GM19023 (cell line): ENCODE measurements at regions not wholly inside any gene's neighbourhood (a gene's known extent, or its start where the extent isn't known, plus 50 kb on each side); places are given as distances from the start of the nearest gene placed in this dataset.
"Not testable (repeated sequence)": the region's sequence is repeated elsewhere in the genome, so short reads cannot be mapped to it uniquely, and the experiment has no call there.

Source experiments
- ATAC-seq: cut with Tn5 transposase; IDR thresholded peaks from one replicate; pipeline ENCODE4 v1.9.1; 2021; ENCODE audit warnings: mild to moderate bottlenecking, moderate library complexity; ENCODE audit not compliant: unreplicated experiment

DNA sequence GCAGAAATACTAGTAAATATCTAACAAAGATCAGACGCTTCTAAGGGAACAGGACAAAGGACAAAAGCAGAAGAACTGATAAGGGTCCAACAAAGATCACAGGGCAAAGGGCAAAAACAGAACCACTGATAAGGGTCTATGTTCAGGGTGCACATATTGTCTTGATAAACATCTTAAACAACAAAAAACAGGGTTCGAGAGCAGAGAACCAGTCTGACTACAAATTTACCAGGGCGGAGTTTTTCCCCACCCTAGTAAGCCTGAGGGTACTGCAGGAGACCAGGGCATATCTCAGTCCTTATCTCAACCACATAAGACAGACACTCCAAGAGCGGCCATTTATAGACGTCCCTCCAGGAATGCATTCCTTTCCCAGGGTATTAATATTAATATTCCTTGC is 833.5 kb downstream of the BRINP3 start:
- ATAC-seq: not testable (repeated sequence)

DNA sequence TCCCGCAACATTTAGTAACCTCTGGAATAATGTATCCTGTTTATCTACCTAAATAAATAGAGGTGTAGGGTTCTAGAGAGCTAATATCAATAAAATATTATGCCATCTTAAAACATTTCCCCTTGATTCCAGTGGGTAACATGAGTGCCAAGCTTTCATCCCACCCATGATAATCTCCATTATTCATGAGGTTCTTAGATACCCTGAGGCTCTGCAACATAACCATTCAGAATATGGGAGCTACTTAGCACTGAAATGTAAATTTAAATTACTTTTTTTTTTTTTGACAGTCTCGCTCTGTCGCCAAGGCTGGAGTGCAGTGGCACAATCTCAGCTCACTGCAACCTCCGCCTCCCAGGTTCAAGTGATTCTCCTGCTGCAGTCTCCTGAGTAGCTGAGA is 832.7 kb downstream of the BRINP3 start:
- ATAC-seq: no peak

DNA sequence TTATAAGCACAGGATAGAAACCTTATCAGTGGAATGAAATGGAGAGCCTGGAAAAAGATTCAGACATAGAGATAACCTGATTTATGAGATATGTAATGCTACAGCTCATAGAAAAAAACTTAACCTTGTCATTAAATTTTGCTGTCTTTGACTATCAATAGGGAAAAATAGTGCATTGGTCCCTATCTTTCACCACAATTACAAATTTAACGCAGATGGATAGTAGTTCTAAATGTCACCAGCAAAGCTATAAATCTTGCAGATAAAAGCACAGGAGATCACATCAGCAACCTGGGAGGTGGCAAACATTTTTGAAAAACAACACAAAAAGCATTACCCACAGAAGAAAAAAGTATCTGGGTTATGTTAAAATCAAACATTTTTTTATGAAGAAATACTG is 831.6 kb downstream of the BRINP3 start:
- no peak for ATAC-seq

DNA sequence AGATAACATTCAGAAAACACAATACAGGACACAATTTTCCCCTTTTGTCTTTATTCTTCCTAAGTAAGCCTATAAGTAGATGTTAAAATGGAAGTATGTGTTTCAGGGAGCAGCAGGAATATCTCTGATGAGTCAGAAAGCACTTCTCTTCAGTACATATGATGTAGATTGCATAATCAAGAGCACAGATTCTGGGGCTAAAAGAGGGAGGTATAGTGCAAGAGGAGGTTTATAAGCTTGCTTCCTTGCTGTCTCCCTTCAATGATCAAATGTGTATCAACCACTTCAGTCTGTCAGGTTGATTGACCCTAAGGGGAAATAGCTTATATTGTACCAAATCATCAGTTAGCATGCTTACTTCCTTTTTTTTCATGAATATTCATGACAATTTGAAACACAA is 822.8 kb downstream of the BRINP3 start:
- no peak for ATAC-seq

DNA sequence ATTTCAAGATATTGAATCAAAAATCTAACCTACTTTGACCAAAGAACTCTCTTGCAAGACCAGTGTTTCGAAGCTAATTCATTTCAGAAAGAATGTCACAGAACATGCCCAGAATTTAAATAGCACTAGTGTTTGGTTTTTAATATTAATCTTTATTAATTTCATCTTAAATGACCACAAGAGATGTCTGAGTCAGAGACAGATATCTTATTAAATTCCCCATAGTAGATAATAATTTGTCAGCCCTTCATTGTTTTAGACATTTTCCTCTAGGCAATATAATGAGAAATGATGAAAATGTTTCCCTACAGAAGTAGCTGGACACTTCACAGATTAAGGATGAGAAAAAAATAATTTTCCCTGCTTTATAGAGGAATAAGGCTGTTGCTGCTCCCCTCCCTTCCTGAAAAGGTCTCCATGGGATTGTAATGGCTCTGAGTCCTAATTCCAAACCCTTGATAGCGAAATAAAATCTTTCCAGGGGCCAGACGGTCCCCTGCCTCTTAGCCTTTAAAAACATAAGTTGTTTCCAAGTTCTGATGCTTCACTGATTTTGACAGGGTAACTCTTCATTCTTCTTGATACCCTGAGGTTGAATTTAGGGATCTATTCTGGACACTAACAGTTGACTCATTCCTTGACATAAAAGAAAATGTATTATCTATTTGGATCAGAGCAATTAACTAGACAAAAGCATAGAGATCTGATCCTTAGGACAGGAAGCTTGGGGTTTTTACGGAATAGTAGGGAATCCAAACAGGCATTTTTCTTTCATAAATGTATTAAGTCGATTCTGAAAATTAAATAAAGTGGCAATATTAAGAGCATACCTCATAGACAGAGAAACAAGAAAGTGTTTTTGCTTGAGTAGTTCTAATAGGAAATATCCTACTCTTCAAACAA is 820.8 kb downstream of the BRINP3 start:
- no peak for ATAC-seq

DNA sequence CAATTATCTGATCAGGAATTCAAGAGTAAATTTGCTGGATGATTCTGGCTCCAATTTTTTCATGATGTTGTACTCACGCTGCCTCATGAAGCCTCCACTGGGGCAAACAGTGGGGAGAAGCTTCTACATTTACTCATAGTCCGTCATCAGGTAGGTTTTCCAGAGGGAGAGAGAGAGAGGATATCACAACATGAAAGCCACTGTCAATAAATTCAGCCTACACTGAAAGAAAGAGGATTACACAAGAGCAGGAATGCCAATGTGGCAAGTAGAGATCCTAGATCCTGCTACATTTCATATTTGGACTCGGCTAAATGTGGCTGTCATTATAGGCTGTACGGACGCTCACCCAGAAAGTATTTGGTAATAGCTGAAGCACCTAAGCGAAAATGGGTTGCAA is 819.9 kb downstream of the BRINP3 start:
- ATAC-seq: no peak

DNA sequence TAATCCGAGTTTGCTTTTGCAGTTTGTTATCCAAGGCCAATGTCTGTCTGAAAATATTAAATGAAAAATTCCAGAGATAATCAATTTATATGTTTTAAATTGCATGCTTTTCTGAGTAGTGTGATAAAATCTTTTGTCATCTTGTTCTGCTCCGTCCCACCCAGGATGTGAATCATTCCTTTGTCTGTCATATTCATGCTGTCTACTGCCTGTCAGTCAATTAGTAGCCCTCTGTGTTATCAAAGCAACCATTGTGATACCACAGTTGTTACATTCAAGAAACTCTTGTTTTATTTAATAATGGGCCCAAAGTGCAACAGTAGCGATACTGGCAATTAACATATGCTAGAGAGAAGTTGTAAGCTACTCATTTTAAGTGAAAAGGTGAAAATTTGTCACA is 819.3 kb downstream of the BRINP3 start:
- ATAC-seq: no peak

DNA sequence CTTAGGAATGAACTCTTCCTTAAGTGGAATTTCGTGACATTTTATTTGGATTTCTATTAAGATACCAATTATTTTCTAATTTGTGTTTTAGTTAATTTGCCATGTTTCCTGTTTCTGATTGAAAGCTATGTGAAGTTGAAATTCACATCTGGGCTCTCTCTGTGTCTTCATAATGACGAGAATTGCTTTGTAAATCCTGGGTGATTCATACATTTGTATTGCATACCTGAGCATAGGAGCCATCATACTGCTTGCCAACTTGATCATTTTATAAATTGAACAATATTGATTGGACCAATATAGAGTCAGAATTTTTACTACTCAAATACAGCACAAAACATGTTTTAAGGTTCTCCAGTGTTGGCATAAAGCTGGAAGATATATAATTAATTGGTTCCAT is 817.9 kb downstream of the BRINP3 start:
- no peak for ATAC-seq

DNA sequence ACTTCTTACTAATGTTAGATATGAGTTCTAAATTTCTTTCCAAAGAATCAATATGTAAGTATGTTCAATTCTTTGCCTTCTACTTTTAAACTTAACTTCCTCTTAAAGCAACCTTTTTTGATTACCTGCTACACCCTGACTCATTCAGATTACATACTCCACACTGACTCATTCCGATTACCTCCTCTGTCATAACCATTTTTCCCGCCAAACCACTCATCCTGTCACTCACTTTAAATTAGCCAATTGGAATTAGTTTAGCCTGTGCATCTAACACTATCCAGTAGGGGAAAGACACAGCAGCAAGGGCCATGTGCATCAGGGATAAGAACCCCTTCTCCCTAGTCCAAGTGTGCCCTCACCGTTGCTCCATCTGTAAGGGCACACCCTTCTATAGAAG is 815.5 kb downstream of the BRINP3 start:
- no peak for ATAC-seq

DNA sequence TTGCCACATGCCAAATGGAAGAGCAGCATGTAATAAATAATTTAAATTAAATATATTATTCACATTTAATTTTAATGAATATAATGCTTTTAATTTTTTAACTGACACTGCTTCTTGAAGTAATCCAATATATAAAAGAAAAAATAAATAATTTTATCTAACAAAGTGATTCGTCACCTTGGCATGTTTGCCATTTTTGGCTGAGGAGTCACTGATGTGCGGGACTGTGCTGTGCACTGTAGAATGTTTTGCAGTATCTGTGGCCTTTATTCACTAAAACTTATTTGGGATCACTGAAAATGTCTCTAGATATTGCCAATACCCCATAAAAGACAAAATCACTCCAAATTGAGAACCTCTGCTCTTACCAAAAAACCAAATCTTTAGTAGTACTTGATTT is 807.8 kb downstream of the BRINP3 start:
- no peak for ATAC-seq

DNA sequence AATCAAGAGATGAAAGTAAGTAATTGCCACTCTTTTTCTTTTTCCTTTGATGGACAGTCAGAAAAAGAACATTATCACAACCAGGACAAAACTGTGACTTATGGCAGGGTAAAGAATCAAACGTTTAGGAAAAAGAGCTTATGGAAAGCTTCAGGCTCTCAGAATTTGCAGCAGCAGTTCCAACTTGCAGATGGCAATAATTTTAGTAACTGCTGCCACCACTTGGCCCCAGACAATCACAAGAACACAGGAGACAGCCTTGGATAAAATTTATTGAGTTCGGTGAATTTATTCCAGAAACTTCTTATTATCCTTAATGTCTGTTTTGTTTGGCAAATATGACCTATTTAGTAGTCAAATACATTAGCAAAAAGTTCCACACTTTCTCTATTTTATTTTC is 804.4 kb downstream of the BRINP3 start:
- no peak for ATAC-seq

DNA sequence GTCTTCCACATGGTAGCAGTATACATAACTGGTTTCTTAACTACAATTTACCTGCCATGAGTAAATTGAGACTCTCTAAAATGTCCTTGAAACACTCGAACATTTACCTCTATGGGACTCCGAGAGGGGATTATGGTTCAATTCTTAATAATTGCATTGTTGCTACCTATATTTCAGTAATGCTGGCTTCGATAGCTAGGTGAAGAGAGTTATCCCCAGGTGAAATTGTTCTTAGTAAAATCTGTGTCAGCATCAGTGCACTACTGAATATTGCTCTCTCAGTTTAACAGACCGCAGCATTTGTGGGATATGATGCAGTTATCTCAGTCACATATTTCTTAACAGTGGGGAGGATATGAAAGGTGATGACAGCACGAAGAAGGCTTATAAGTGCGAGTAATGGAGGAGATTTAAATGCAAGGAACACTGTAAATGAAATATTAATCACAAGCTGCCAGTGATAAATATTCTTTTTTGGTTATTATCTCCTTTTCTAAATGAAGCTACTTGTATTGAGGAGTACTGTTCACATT is 801.9 kb downstream of the BRINP3 start:
- ATAC-seq: no peak

DNA sequence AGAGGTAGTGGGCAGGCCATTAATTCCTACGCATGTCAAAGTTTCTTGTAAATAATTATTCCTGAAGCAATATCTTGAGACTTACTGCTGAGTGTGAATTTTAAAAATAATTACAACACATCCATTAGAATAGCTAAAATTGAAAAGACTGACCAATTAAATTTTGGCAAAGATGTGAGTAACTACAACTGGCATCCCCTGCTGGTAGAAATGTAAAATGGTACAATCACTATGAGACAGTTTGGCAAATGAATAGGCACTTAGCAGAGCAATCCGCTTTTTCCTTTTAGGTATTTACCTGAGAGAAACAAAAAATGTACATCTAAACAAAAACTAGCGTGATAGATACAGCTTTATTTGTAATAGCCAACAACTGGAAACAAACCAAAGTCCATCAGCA is 798.9 kb downstream of the BRINP3 start:
- no peak for ATAC-seq

DNA sequence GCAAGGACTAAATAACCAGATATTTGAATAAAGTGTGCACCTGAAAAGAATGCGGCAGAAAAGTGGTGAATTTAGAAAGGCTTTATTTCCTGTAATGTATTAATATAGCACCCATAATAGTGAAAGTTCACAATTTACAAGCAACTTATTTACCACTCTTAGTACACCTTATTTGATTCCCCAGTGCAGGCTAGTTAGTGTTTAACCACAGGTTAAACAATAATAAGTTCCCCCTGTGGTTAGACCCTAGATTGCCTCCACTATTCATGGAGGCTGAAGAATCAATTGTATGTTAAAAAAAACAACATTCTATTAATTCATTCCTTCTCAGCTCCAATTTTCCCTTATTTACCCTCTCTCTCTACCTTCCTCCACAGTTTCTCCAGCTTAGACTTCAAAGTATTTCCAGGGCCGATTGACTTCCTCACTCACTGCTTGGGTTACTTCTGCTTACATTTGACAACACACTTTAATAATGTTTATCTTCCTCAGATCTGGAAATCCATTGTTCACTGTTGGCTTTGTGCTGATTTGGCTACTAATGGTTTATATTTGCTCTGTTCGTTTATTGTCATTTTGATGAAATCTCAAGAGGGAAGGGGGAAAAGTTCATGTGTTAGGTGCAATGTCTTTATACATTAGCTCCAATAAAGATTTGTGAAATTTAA is 796.3 kb downstream of the BRINP3 start:
- no peak for ATAC-seq

DNA sequence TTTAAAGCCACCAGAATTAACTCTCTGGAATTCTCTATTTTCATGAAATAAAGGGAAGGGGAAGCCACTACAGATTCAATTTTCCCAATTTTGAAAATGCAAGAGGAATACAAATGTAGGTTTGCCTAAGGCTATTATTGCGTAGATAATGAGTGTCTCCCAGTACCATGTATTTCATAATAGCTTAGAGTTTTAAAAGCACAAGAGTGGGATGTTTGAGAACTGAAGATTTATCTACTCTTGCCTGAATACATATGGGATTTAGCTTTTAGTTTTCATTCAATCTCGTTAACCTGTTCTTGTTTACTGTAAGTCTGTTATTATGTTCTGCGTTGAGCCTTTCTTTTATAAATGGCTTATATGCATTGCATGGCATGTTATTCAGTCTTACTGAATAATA is 795.1 kb downstream of the BRINP3 start:
- no peak for ATAC-seq

DNA sequence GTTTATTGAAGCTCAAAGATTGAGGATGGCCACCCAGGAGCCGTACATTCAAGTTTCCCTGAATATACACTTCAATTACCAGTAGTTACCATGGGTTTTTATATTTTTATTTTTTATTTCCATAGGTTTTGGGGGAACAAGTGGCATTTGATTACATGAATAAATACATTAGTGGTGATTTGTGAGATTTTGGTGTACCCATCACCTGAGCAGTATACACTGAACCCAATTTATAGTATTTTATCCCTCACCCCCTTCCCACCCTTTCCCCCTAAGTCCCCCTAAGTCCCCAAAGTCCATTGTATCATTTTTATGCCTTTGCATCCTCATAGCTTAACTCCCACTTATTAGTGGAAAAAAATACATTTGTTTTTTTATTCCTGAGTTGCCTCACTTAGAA is 791.4 kb downstream of the BRINP3 start:
- ATAC-seq: no peak

DNA sequence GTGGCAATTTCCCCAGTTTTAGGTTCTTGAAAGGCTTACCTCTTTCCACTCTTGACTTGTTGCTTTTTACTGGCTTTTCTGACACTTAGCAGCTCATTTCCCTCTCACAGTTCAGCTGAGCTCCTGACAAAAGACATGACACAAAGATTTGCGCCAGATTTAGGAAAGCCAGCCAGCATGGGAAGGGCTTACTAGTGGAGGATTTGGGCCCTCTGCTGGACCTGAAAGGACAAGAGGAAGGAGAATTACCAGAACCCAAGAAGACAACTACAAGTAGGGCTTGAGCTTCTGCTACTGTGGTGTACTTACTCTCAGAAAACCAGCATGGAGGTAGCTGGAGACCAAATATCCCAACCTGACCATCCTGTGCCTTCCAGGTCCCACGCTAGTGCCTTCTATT is 784.5 kb downstream of the BRINP3 start:
- no peak for ATAC-seq

DNA sequence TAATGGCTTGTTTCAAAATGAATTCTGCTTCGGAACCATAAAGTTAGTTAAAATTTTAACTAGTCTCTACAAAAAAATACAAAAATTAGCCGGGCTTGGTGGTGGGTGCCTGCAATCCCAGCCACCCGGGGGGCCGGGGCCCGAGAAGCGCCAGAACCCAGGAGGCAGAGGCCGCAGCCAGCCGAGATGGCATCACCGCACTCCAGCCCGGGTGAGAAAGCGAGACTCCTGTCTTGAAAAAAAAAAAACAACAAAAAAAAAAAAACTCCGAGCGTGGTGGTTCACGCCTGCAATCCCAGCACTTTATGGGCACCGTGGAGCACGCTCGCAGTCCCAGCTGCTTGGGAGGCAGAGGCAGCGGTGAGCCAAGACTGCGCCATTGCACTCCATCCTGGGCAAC is 781.4 kb downstream of the BRINP3 start:
- ATAC-seq: no peak

DNA sequence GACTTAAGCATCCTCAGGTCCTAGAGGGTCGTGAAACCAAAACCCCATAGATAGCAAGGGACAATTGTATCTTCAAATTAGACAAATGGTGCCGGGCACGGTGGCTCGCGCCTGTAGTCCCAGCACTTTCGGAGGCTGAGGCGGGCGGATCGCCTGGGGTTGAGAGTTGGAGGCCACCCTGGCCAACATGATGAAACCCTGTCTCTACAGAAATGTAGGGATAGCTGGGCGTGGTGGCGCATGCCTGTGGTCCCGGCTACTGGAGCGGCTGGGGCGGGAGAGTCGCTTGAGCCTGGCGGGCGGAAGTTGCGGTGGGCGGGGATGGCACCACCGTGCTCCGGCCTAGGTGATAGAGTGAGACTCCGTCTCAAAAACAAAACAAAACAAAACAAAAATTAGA is 780.6 kb downstream of the BRINP3 start:
- ATAC-seq: no peak

DNA sequence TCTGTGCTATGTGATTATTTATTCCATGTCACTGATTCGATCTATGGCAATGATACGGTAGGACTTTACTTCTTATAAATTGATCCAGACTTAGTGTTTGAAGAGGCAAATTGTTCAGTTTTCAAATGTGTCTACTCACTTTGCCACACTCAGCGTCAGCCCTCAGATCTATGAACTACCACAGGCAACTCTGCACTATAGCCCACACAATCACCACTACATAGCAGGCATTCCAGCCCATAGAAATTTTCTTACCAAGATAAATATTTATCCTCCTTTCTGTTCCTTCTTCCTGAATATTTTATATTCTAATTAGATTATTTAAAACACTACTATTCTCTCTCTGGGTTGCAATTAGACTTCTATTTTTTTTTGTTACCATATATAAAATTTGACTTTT is 776.1 kb downstream of the BRINP3 start:
- ATAC-seq: no peak

DNA sequence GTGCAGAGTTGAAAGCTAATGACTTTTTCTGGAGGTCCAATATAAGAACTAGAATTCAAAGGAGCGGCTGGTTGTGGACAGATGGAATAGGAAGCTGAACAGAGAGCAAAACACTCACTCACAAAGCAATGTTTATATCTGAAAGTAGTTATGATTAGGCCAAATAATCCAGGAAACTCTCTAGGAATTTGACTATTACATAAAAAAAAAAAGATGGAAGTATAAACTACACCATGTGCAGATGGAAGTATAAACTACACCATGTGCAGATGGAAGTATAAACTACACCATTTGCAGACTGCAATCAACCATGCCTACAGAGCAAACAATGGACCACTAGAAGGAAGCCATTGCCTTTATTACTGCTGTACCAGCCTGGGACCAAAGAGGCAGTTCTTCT is 771.1 kb downstream of the BRINP3 start:
- ATAC-seq: no peak

DNA sequence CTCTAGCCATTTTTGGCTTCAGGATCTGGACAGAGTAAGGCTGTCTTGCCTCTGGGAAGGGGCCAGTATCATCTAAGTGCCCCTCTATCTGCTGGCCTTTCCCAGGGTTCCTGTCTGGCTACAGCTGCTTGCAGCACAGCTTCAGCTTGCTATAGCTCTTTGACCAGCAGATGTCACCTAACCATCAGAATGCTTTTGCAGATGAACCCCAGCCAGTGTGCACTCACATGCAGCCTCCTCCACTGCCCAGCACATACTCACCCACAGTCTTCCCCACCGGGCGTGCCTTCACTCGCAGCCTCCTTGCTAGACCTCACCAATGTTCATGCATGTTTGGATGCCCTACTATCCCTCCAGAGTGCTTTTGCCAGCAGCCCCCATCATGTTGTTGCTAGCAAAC is 769.0 kb downstream of the BRINP3 start:
- no peak for ATAC-seq
